Limb (tissue), 2 donors: ENCODE measurements at regions not wholly inside any gene's neighbourhood (a gene's known extent, or its start where the extent isn't known, plus 50 kb on each side); places are given as distances from the start of the nearest gene placed in this dataset.
"Not testable (repeated sequence)": the region's sequence is repeated elsewhere in the genome, so short reads cannot be mapped to it uniquely, and the experiment has no call there.

Source experiments
- DNase-seq, 2 donors: peaks; one replicate each; pipeline ENCODE4 v3.0.0-alpha.2; 2016; ENCODE audit errors: extremely low spot score in 2 of 2

GRCh38 chr6:121020656-121021055 is 313.6 kb downstream of the TBC1D32 start:
- DNase-seq, result no peak

- no peak for DNase-seq
These were observed 325.7 kb downstream of the TBC1D32 start for GRCh38 chr6:121008553-121008952.

GRCh38 chr6:121006024-121006423 is 328.3 kb downstream of the TBC1D32 start:
- DNase-seq, result no peak

GRCh38 chr6:121000381-121000780 is 333.9 kb downstream of the TBC1D32 start:
- DNase-seq, result no peak

- DNase-seq, result no peak
These were observed 337.9 kb downstream of the TBC1D32 start for GRCh38 chr6:120996340-120996739.

- DNase-seq, result no peak
These were observed 339.7 kb downstream of the TBC1D32 start for GRCh38 chr6:120994573-120994967.

- no peak for DNase-seq
These were observed 340.2 kb downstream of the TBC1D32 start for GRCh38 chr6:120993929-120994572.

- DNase-seq, result no peak
These were observed 342.0 kb downstream of the TBC1D32 start for GRCh38 chr6:120992257-120992656.

- DNase-seq, result no peak
These were observed 343.4 kb downstream of the TBC1D32 start for GRCh38 chr6:120990866-120991265.

GRCh38 chr6:120981835-120982234 is 352.4 kb downstream of the TBC1D32 start:
- no peak for DNase-seq

- DNase-seq, result no peak
These were observed 368.0 kb downstream of the TBC1D32 start for GRCh38 chr6:120966321-120966720.

- no peak for DNase-seq
These were observed 368.5 kb downstream of the TBC1D32 start for GRCh38 chr6:120965814-120966213.

- no peak for DNase-seq
These were observed 373.5 kb downstream of the TBC1D32 start for GRCh38 chr6:120960761-120961160.

GRCh38 chr6:120954111-120954510 is 380.2 kb downstream of the TBC1D32 start:
- no peak for DNase-seq

GRCh38 chr6:120951258-120951657 is 383.0 kb downstream of the TBC1D32 start:
- no peak for DNase-seq

- no peak for DNase-seq
These were observed 387.2 kb downstream of the TBC1D32 start for GRCh38 chr6:120947111-120947510.

- DNase-seq, result no peak
These were observed 388.2 kb downstream of the TBC1D32 start for GRCh38 chr6:120945905-120946594.

- DNase-seq, result no peak
These were observed 395.3 kb downstream of the TBC1D32 start for GRCh38 chr6:120938876-120939472.

GRCh38 chr6:120938164-120938875 is 396.0 kb downstream of the TBC1D32 start:
- DNase-seq, result no peak

GRCh38 chr6:120935908-120936307 is 398.4 kb downstream of the TBC1D32 start:
- DNase-seq, result no peak

GRCh38 chr6:120935016-120935415 is 399.3 kb downstream of the TBC1D32 start:
- DNase-seq, result no peak

GRCh38 chr6:120931520-120932180 is 402.6 kb downstream of the TBC1D32 start:
- DNase-seq, result not testable (repeated sequence)
